Astrocyte (in vitro differentiated cells and primary cell): ENCODE measurements at regions not wholly inside any gene's neighbourhood (a gene's known extent, or its start where the extent isn't known, plus 50 kb on each side); places are given as distances from the start of the nearest gene placed in this dataset.

ENCODE experiments used
- CTCF ChIP-seq: IDR thresholded peaks from 2 replicates; pipeline ENCODE4 v1.5.1; 2011; ENCODE audit warnings: low read depth, mild to moderate bottlenecking, inconsistent platforms, low read length, moderate library complexity; ENCODE audit not compliant: insufficient read depth
- EZH2 ChIP-seq: IDR thresholded peaks from 2 replicates; pipeline ENCODE4 v1.6.1; 2012; ENCODE audit warnings: mild to moderate bottlenecking, low read length, inconsistent platforms; ENCODE audit not compliant: insufficient read depth

- TF ChIP-seq CTCF (no peak), EZH2 (no peak)
These were observed 161.2 kb downstream of the FGF18 start for GRCh38 chr5:171580502-171581265.
